GM12891 (cell line): ENCODE measurements at regions not wholly inside any gene's neighbourhood (a gene's known extent, or its start where the extent isn't known, plus 50 kb on each side); places are given as distances from the start of the nearest gene placed in this dataset.

Source experiments
- POLR2A ChIP-seq: IDR thresholded peaks from 2 replicates; pipeline ENCODE4 v1.6.1; 2011; ENCODE audit warnings: low read depth, low read length, control low read depth
- POLR2AphosphoS5 ChIP-seq: IDR thresholded peaks from 2 replicates; pipeline ENCODE4 v1.6.1; 2011; ENCODE audit warnings: low read depth, low read length, control low read depth
- POU2F2 ChIP-seq: IDR thresholded peaks from 2 replicates; pipeline ENCODE4 v1.6.1; 2011; ENCODE audit warnings: low read depth, mild to moderate bottlenecking, control low read depth, low read length, moderate library complexity
- SPI1 ChIP-seq: IDR thresholded peaks from 2 replicates; pipeline ENCODE4 v1.6.1; 2011; ENCODE audit warnings: low read depth, low read length, control low read depth
- TAF1 ChIP-seq: IDR thresholded peaks from 2 replicates; pipeline ENCODE4 v1.6.1; 2011; ENCODE audit warnings: low read depth, low read length, control low read depth

- TF ChIP-seq POLR2A (no peak), POLR2AphosphoS5 (no peak), SPI1 (no peak), TAF1 (no peak), POU2F2 (no peak)
Measured at GRCh38 chr13:66152596-66152995, 1077.5 kb downstream of the PCDH9 start.
